ENCODE measurements at regions not wholly inside any gene's neighbourhood (a gene's known extent, or its start where the extent isn't known, plus 50 kb on each side); places are given as distances from the start of the nearest gene placed in this dataset.

DNA sequence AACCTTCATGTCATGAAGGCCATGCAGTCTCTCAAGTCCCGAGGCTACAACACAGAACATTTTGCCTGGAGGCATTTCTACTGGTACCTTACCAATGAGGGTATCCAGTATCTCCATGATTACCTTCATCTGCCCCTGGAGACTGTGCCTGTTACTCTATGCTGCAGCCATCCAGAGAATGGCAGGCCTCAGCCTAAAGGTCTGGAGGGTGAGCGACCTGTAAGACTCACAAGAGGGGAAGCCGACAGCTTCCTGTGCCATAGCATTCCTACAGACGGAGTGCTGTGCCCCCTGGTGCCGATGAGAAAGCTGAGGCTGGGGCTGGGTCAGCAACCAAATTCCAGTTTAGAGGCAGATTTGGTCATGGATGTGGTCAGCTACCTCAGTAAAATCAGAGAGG, 51.3 kb upstream of the CADPS start:
- Mint-ChIP-seq H3K36me3 (no peaks in the 10 kb centered on the region), H3K27me3 (no peaks in the 10 kb centered on the region), H3K27ac (no peak overlapping the region), H3K9me3 (peaks cover 0 to 14% (median 0%) of the 10 kb centered on the region in 11 donors), H3K4me3 (no peak overlapping the region), H3K4me1 (no peaks in the 10 kb centered on the region)
- Histone ChIP-seq H3K27me3 (ENCODE audit: control insufficient read depth in 2 of 2, insufficient read depth in 2 of 2, low read length in 2 of 2) (no peaks in the 10 kb centered on the region), H3K9me3 (ENCODE audit: control insufficient read depth in 2 of 3, low read length in 3 of 3) (no peaks in the 10 kb centered on the region), H3K36me3 (ENCODE audit: control insufficient read depth in 2 of 3, insufficient read depth in 3 of 3, low read length in 3 of 3) (no peaks in the 10 kb centered on the region), H3K4me3 (ENCODE audit: low read length) (no peak overlapping the region), H3K27ac (ENCODE audit: low read depth, low read length) (no peak overlapping the region), H3K4me1 (ENCODE audit: control insufficient read depth in 2 of 2, insufficient read depth in 2 of 2, low read length in 2 of 2) (no peaks in the 10 kb centered on the region)
- ChIA-PET CTCF (no interaction called here), POLR2A (no interaction called here)
- DNase-seq = no peak
- intact Hi-C loops (cut with micrococcal nuclease) = no loop called here
- ATAC-seq = no peak

DNA sequence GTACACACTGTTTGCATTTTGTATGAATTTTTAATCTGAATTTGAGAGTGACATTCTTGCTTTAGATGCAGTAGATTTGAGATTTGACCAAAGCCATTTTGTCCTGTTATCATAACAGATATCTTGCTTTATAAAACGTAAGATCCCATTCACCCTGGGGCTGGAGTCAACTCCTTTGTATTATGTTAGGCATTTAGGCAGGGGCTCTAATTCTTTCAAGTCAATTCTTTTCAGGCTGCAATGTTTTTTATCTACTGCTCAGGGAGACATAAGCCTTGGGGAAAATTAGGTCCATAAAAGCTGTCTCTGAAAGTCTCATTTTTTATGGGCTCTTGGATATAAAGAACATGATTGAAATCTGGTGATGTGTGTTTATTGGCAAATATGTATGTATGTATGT, 53.0 kb upstream of the CADPS start:
- Mint-ChIP-seq H3K4me3 (no peak overlapping the region), H3K27me3 (no peaks in the 10 kb centered on the region), H3K9me3 (peaks cover 0 to 11% (median 3%) of the 10 kb centered on the region in 11 donors), H3K4me1 (no peaks in the 10 kb centered on the region), H3K36me3 (no peaks in the 10 kb centered on the region), H3K27ac (no peak overlapping the region)
- H3K9me3 ChIP-seq (ENCODE audit: control insufficient read depth in 2 of 3, low read length in 3 of 3) = no peaks in the 10 kb centered on the region
- ChIA-PET CTCF (no interaction called here), POLR2A (no interaction called here)
- ATAC-seq = no peak
- H3K27me3 ChIP-seq (ENCODE audit: control insufficient read depth in 2 of 2, insufficient read depth in 2 of 2, low read length in 2 of 2) = no peaks in the 10 kb centered on the region
- H3K4me3 ChIP-seq (ENCODE audit: low read length) = no peak overlapping the region
- no peak overlapping the region for H3K27ac ChIP-seq (ENCODE audit: low read depth, low read length)
- intact Hi-C loops (cut with micrococcal nuclease) = no loop called here
- no peaks in the 10 kb centered on the region for H3K36me3 ChIP-seq (ENCODE audit: control insufficient read depth in 2 of 3, insufficient read depth in 3 of 3, low read length in 3 of 3)
- DNase-seq = no peak
- no peaks in the 10 kb centered on the region for H3K4me1 ChIP-seq (ENCODE audit: control insufficient read depth in 2 of 2, insufficient read depth in 2 of 2, low read length in 2 of 2)

DNA sequence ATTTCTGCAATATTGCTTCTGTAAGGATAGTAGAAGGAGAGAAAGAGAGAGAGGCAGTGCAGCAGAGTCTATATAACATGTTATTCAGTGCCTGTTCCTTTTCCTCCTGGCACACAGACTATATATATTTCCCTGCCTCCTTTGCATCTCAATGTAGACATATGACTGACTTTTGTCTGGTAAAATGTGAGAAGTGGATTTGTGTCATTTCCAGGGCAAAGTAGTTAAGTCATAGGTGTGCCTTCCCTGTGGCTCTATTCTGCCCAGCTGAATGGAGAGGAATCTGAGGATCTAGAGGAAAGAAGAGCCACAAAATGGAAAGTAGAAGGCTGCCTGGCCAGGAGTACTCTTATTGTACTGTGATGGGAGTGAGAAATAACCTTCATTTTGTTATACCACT, 54.6 kb upstream of the CADPS start:
- ATAC-seq (no peak), DNase-seq (no peak)
- Histone ChIP-seq H3K9me3 (ENCODE audit: control insufficient read depth in 2 of 3, low read length in 3 of 3) (no peaks in the 10 kb centered on the region), H3K36me3 (ENCODE audit: control insufficient read depth in 2 of 3, insufficient read depth in 3 of 3, low read length in 3 of 3) (no peaks in the 10 kb centered on the region), H3K4me1 (ENCODE audit: control insufficient read depth in 2 of 2, insufficient read depth in 2 of 2, low read length in 2 of 2) (no peaks in the 10 kb centered on the region), H3K27me3 (ENCODE audit: control insufficient read depth in 2 of 2, insufficient read depth in 2 of 2, low read length in 2 of 2) (no peaks in the 10 kb centered on the region), H3K4me3 (ENCODE audit: low read length) (no peak overlapping the region), H3K27ac (ENCODE audit: low read depth, low read length) (no peak overlapping the region)
- ChIA-PET POLR2A (no interaction called here), CTCF (no interaction called here)
- intact Hi-C loops (cut with micrococcal nuclease) = no loop called here
- Mint-ChIP-seq H3K27me3 (no peaks in the 10 kb centered on the region), H3K4me1 (no peaks in the 10 kb centered on the region), H3K9me3 (peaks cover 0 to 8% (median 0%) of the 10 kb centered on the region in 11 donors), H3K36me3 (no peaks in the 10 kb centered on the region), H3K4me3 (no peak overlapping the region), H3K27ac (no peak overlapping the region)

DNA sequence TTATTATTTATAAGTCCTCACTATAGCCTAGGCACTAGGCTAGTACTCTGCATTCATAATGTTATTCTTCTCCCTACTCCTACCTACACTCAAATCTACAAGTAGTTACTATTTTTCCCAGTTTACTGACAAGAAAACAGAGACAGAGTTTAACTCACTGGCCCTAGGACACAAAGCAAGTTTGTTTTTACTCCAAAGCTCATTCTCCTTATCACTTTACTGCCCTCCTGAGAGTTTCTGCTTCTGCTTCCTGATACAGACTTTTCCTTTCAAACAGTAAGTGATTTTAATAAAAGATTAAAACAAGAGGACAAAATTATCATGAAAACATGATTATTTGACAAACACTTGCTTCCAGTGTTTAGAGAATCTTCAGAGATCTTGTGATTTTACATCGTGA, 60.6 kb upstream of the CADPS start:
- CTCF ChIA-PET = no interaction called here
- DNase-seq (no peak), ATAC-seq (no peak)
- Mint-ChIP-seq H3K9me3 (peaks cover 0 to 22% (median 7%) of the 10 kb centered on the region in 11 donors), H3K27ac (no peak overlapping the region), H3K36me3 (no peaks in the 10 kb centered on the region), H3K4me1 (no peaks in the 10 kb centered on the region), H3K27me3 (peaks cover 0 to 4% (median 0%) of the 10 kb centered on the region in 5 donors), H3K4me3 (no peak overlapping the region)
- Histone ChIP-seq H3K36me3 (ENCODE audit: control insufficient read depth in 2 of 3, insufficient read depth in 3 of 3, low read length in 3 of 3) (no peaks in the 10 kb centered on the region), H3K9me3 (ENCODE audit: control insufficient read depth in 2 of 3, low read length in 3 of 3) (no peaks in the 10 kb centered on the region), H3K27me3 (ENCODE audit: control insufficient read depth in 2 of 2, insufficient read depth in 2 of 2, low read length in 2 of 2) (no peaks in the 10 kb centered on the region), H3K4me1 (ENCODE audit: control insufficient read depth in 2 of 2, insufficient read depth in 2 of 2, low read length in 2 of 2) (no peaks in the 10 kb centered on the region), H3K27ac (ENCODE audit: low read depth, low read length) (no peak overlapping the region), H3K4me3 (ENCODE audit: low read length) (no peak overlapping the region)
- POLR2A ChIA-PET = interaction anchor here (0.6 kb wide), 1 partner anchor 88 kb away, joined by 3 read pairs; no protein-coding TSS in a partner anchor
- intact Hi-C loops (cut with micrococcal nuclease) = no loop called here

DNA sequence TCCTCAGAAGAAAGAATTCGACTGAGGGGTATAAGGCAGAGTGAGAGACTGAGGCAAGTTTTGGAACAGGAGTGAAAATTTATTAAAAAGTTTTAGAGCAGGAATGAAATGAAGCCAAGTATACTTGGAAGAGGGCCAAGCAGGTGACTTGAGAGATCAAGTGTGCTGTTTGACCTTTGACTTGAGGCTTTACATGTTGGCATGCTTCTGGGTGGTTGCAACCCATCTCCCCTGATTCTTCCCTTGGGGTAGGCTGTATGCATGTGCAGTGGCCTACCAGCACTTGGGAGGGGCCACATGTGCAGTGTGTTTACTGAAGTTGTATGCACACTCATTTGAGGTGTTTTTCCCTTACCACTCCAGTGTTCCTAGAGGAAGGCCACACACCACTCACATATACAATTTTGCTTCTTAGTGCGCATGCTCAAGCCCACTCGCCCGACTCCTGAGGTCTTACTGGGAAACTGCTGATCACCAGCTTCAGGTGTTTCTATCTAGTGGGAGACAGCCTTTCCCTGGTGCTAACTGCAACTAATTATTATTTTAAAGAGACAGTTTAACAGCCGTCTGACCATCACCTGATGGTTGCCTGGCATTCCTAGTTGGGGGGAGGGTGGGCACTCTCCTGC, 61.5 kb upstream of the CADPS start:
- Mint-ChIP-seq H3K27me3 (peaks cover 0 to 4% (median 0%) of the 10 kb centered on the region in 5 donors), H3K9me3 (peaks cover 0 to 18% (median 6%) of the 10 kb centered on the region in 11 donors), H3K36me3 (no peaks in the 10 kb centered on the region), H3K4me1 (no peaks in the 10 kb centered on the region), H3K4me3 (no peak overlapping the region), H3K27ac (no peak overlapping the region)
- intact Hi-C loops (cut with micrococcal nuclease) = no loop called here
- ATAC-seq (no peak), DNase-seq (no peak)
- ChIA-PET POLR2A (no interaction called here), CTCF (no interaction called here)
- Histone ChIP-seq H3K36me3 (ENCODE audit: control insufficient read depth in 2 of 3, insufficient read depth in 3 of 3, low read length in 3 of 3) (no peaks in the 10 kb centered on the region), H3K27ac (ENCODE audit: low read depth, low read length) (no peak overlapping the region), H3K4me3 (ENCODE audit: low read length) (no peak overlapping the region), H3K4me1 (ENCODE audit: control insufficient read depth in 2 of 2, insufficient read depth in 2 of 2, low read length in 2 of 2) (no peaks in the 10 kb centered on the region), H3K27me3 (ENCODE audit: control insufficient read depth in 2 of 2, insufficient read depth in 2 of 2, low read length in 2 of 2) (no peaks in the 10 kb centered on the region), H3K9me3 (ENCODE audit: control insufficient read depth in 2 of 3, low read length in 3 of 3) (no peaks in the 10 kb centered on the region)

DNA sequence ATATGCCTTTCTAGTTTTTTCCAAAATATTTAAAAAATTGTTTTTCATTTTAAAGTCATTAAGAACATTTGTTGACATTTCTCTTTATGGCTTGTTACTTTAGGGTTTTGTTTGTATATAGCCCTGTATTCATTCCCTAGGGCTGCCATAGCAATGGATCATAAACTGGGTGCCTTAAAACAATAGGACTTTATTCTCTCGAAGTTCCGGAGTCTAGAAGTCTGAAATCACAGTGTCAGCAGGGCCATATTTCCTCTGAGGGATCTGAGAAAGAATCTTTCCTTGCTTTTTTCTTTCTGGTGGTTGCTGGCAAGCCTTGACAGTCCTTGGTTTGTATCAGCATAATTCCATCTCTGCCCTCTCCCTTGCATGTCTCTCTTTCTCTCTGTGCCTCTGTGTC, 63.4 kb upstream of the CADPS start:
- Mint-ChIP-seq H3K36me3 (no peaks in the 10 kb centered on the region), H3K4me3 (no peak overlapping the region), H3K27ac (no peak overlapping the region), H3K4me1 (no peaks in the 10 kb centered on the region), H3K9me3 (peaks cover 0 to 18% (median 5%) of the 10 kb centered on the region in 11 donors), H3K27me3 (peaks cover 0 to 4% (median 0%) of the 10 kb centered on the region in 5 donors)
- Histone ChIP-seq H3K36me3 (ENCODE audit: control insufficient read depth in 2 of 3, insufficient read depth in 3 of 3, low read length in 3 of 3) (no peaks in the 10 kb centered on the region), H3K4me3 (ENCODE audit: low read length) (no peak overlapping the region), H3K4me1 (ENCODE audit: control insufficient read depth in 2 of 2, insufficient read depth in 2 of 2, low read length in 2 of 2) (no peaks in the 10 kb centered on the region), H3K9me3 (ENCODE audit: control insufficient read depth in 2 of 3, low read length in 3 of 3) (no peaks in the 10 kb centered on the region), H3K27ac (ENCODE audit: low read depth, low read length) (no peak overlapping the region), H3K27me3 (ENCODE audit: control insufficient read depth in 2 of 2, insufficient read depth in 2 of 2, low read length in 2 of 2) (no peaks in the 10 kb centered on the region)
- ChIA-PET CTCF (no interaction called here), POLR2A (no interaction called here)
- ATAC-seq = no peak
- DNase-seq = no peak
- intact Hi-C loops (cut with micrococcal nuclease) = no loop called here

DNA sequence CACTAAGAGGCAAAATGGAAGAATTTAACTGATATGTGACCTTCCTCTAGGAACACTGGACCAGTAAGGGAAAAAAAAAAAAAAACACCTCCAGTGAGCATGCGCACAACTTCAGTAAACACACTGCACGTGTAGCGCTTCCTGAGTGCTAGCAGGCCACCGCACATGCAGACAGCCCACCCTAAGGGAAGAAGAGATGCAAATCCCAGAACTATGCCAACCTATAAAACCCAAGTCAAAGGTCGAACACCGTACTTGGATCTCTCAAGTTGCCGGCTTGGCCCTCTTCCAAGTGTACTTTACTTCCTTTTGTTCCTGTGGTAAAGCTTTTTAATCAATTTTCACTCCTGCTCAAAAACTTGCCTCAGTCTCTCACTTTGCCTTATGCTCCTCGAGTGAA, 64.5 kb upstream of the CADPS start:
- peaks cover 0 to 18% (median 5%) of the 10 kb centered on the region in 11 donors for H3K9me3 Mint-ChIP-seq
- ATAC-seq = no peak
- POLR2A ChIA-PET = no interaction called here
- intact Hi-C loops (cut with micrococcal nuclease) = no loop called here
- H3K4me1 Mint-ChIP-seq = no peaks in the 10 kb centered on the region
- no peaks in the 10 kb centered on the region for H3K36me3 Mint-ChIP-seq
- H3K27me3 Mint-ChIP-seq = peaks cover 0 to 4% (median 0%) of the 10 kb centered on the region in 5 donors
- Histone ChIP-seq H3K9me3 (ENCODE audit: control insufficient read depth in 2 of 3, low read length in 3 of 3) (no peaks in the 10 kb centered on the region), H3K36me3 (ENCODE audit: control insufficient read depth in 2 of 3, insufficient read depth in 3 of 3, low read length in 3 of 3) (no peaks in the 10 kb centered on the region), H3K4me1 (ENCODE audit: control insufficient read depth in 2 of 2, insufficient read depth in 2 of 2, low read length in 2 of 2) (no peaks in the 10 kb centered on the region), H3K27ac (ENCODE audit: low read depth, low read length) (no peak overlapping the region), H3K27me3 (ENCODE audit: control insufficient read depth in 2 of 2, insufficient read depth in 2 of 2, low read length in 2 of 2) (no peaks in the 10 kb centered on the region), H3K4me3 (ENCODE audit: low read length) (no peak overlapping the region)
- no peak for DNase-seq
- H3K4me3 Mint-ChIP-seq = no peak overlapping the region
- no peak overlapping the region for H3K27ac Mint-ChIP-seq
- CTCF ChIA-PET = no interaction called here

Measured in naive thymus-derived CD4-positive, alpha-beta T cell (primary cell).